ENCODE measurements at regions not wholly inside any gene's neighbourhood (a gene's known extent, or its start where the extent isn't known, plus 50 kb on each side); places are given as distances from the start of the nearest gene placed in this dataset.

- DNase-seq (ENCODE audit: low read depth in 2 of 3, low spot score in 2 of 3) = no peak
These were observed 664.4 kb downstream of the NYAP2 start for GRCh38 chr2:226063704-226064440.

- DNase-seq (ENCODE audit: low read depth in 2 of 3, low spot score in 2 of 3) = no peak
These were observed 660.6 kb downstream of the NYAP2 start for GRCh38 chr2:226059961-226060627.

GRCh38 chr2:226057914-226058313, 658.4 kb downstream of the NYAP2 start:
- no peak for DNase-seq (ENCODE audit: low read depth in 2 of 3, low spot score in 2 of 3)

GRCh38 chr2:226057365-226057764, 657.9 kb downstream of the NYAP2 start:
- no peak for DNase-seq (ENCODE audit: low read depth in 2 of 3, low spot score in 2 of 3)

- no peak for DNase-seq (ENCODE audit: low read depth in 2 of 3, low spot score in 2 of 3)
These were observed 653.4 kb downstream of the NYAP2 start for GRCh38 chr2:226052772-226053416.

GRCh38 chr2:226050822-226051221, 651.3 kb downstream of the NYAP2 start:
- DNase-seq (ENCODE audit: low read depth in 2 of 3, low spot score in 2 of 3) = no peak

- no peak for DNase-seq (ENCODE audit: low read depth in 2 of 3, low spot score in 2 of 3)
These were observed 649.1 kb downstream of the NYAP2 start for GRCh38 chr2:226048611-226049010.

- DNase-seq (ENCODE audit: low read depth in 2 of 3, low spot score in 2 of 3) = no peak
These were observed 645.6 kb downstream of the NYAP2 start for GRCh38 chr2:226045080-226045479.

DNA sequence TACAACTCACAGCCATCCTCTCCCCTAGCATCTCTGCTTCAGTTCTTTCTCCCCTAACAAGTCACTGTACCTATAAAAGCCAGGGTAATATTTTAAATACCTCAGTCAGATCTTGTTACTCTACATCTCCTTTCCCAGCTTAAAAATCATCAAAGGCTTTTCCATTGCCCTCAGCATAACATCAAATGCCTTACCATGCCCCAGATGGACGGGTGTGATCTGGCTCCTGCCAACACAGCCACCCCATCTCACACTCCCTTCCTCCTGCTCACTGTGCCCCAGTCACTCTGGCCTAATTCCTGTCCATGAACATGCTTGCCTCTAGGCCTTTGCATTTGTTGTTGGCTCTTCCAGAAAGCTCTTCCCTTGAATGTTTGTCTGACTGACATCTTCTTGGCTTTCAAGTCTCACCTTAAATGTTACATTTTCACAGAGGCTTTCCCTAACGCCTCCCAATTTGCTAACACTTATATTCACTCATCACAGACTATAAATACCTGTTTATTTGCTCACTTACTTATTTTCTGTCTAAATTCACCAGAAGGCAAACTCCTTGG, 640.9 kb downstream of the NYAP2 start:
- no peak for DNase-seq (ENCODE audit: low read depth in 2 of 3, low spot score in 2 of 3)

GRCh38 chr2:226037526-226037925, 638.0 kb downstream of the NYAP2 start:
- no peak for DNase-seq (ENCODE audit: low read depth in 2 of 3, low spot score in 2 of 3)

GRCh38 chr2:226031647-226032501, 632.4 kb downstream of the NYAP2 start:
- no peak for DNase-seq (ENCODE audit: low read depth in 2 of 3, low spot score in 2 of 3)

DNA sequence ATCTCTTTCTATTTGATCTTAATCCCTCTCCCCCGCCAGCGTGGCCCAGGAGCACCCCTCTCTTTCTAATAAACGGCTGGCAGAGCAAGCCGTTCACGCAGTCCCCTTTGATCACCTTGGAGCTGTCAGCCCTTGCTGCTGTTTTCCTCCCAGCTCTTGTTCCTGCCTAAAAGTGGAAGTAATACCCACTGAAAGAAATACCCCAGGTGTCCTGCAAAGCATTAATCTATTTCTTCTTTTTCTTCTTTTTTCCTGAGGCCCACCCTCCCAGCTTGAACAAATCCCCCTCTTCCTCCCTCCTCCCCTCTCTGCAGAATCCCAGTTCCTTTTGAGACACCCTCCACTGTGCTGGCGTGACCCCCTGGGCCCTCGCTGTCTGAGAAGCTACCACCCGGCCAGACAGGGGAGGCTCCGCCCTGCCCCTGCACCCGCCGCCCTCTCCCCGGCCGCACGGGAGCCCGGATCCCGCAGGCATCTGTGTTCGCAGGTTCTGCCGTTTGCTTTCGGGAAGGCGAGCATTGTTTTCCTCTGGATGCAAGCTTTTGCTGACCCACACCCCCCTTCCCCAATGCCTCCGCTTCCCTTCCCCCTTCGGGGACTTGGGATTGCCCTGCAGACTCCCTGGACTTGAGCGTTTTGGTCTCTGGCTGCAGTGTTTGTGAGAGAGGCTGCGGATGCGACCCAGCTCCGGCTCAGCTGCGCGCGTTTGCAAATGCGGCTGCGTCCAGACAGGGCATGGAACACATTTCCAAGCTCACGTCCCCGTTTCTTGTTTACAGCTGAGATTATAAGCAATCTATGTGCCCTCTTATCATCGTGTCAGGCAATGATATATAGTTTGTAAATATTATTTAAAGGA, 631.5 kb downstream of the NYAP2 start:
- DNase-seq (ENCODE audit: low read depth in 2 of 3, low spot score in 2 of 3) = peak in 1 of 3 experiments; percentile 9

DNA sequence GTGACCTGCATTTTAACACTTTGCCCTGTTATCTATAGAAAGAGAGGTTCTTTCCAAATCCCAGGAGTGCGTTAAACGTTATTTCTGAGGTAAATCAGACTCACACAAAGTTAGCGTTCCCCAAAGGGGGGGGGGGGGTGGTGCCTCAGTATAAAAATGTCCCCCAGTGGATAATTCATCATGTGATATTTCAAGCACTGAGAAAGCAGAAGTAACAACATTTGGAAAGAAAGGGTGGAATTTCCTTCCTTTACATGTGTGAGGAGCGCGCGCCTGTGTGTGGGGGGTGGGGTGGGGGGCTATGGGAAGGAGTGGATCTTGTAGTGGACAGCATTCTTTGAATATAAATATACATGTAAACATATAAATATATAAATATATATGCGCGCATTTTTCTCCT, 630.9 kb downstream of the NYAP2 start:
- DNase-seq (ENCODE audit: low read depth in 2 of 3, low spot score in 2 of 3) = no peak

DNA sequence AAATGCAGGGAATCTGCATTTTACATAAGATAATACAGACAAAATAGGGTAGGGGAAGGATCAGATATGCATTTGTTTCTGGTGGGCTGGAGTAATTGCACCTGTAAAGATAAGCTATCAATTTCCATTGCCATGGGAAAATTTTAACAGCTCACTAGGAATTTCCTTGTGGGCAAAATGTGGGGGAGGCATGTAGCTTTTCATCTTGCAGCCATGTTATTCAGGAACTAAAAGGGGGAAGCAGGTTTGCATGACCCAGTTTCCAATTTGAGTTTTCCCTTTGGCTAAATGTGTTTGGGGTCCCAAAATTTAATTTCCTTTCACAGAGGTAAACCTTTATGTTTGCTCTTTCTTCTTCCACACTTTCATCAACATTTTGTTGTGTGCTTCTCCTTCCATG, 624.4 kb downstream of the NYAP2 start:
- DNase-seq (ENCODE audit: low read depth in 2 of 3, low spot score in 2 of 3) = no peak

DNA sequence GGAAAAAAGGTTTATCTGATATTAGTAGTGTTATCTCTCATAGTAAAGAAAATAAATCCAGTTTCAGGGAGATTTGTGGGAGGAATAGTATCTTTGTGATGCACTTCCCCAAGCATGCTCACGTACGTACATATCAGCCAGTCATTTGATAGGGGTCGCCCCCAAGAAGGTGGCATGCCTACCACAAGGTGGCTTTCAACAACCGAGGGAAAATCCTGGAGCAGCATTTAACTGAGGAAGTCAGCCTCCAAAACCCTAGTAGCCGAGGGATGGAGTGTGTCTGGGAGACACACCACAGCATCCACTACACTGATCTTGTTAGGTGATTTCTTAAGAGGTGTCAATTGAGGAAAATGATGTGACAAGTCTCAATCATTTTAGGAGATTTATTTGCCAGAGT, 623.9 kb downstream of the NYAP2 start:
- DNase-seq (ENCODE audit: low read depth in 2 of 3, low spot score in 2 of 3) = no peak

DNA sequence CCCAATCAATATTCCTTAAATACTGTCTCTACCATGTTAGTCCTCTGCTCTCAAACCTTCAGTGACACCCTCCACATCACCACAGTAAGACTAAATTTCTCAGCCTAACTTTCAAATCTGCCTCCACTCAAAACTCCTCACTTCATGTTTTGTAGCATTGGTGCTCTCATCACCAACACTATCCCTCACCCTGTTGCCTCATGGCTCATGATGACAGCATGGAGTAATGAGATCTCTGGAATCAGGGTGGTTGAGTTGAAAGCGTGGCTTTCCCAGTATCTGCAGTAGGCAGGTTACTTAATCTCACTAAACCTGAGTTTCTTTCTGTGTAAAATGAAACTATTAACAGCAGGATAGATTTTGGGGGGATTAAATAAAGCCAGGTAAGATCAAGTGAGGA, 621.4 kb downstream of the NYAP2 start:
- DNase-seq (ENCODE audit: low read depth in 2 of 3, low spot score in 2 of 3) = no peak

DNA sequence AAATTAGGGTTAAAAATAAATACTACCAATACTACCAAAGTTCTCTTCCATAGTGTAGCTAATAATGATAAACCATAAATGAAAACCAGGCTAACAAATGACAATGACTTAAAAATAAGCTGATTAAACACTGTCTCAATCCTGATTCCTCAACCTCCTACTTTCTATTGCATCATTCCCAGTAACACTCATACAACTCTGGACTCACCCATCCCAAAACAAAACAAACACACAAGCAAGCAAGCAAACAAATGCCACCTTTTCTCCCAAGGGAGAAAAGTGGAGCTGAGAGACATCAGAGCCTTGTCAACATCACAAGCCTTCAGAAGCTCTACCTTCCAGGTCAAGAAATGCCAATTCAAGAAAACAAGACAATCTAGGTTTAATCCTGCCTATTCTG, 620.7 kb downstream of the NYAP2 start:
- DNase-seq (ENCODE audit: low read depth in 2 of 3, low spot score in 2 of 3) = no peak

DNA sequence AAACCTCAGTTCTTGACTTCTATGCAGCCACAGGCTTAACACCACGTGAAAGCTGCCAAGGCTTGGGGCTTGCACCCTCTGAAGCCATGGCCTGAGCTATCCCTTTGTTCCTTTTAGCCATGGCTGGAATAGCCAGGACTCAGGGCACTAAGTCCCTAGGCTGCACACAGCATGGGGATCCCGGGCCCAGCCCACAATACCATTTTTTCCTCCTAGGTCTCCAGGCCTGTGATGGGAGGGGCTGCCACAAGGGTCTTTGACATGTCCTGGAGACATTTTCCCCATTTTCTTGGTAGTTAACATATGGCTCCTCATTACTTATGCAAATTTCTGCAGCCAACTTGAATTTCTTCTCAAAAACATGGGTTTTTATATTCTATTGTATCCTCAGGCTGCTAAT, 619.1 kb downstream of the NYAP2 start:
- no peak for DNase-seq (ENCODE audit: low read depth in 2 of 3, low spot score in 2 of 3)

- no peak for DNase-seq (ENCODE audit: low read depth in 2 of 3, low spot score in 2 of 3)
These were observed 618.0 kb downstream of the NYAP2 start for GRCh38 chr2:226017537-226017936.

DNA sequence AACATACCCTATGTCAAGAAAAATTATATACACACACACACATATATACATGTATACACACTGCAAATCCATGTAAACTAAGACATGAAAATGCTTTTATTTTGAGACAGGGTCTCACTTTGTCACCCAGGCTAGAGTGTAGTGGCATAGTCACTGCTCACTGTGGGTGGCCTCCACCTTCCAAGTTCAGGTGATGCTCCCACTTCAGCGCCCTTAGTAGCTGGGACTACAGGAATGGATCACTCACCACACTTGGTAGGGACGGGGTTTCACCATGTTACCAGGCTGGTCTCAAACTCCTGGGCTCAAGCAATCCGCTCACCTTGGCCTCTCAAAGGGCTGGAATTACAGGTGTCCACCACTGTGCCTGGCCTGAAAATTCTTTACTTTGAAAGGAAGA, 617.6 kb downstream of the NYAP2 start:
- no peak for DNase-seq (ENCODE audit: low read depth in 2 of 3, low spot score in 2 of 3)
